ENCODE measurements at regions not wholly inside any gene's neighbourhood (a gene's known extent, or its start where the extent isn't known, plus 50 kb on each side); places are given as distances from the start of the nearest gene placed in this dataset.

DNA sequence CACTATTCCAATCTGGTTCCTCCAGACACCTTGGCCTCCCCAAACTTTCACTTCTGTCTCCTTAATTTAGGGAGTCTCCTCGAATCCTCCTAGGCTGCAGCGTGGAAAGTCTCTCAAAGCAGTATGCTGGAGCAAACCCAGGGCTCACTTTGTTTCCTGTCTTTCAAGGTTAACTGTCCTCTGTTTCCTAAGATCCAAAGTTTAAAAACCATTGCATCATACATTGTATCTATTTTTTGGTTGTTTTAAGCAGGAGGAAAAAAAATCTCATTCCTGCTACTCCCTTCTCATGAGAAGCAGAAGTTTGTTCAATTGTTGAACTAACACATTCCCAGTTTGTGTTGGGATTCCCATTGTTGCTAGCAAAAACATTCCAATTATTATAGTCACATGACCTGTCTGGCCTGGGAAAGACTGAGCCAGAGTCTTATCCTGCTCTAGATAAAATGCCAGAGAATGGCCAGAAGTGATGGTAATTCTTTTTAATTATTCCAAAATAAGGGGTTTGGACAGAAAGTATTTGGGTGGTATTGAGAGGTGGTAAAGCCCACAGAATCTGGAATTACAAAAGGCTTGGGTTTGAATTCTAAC is 67.3 kb downstream of the HSPB8 start:
- DNase-seq (ENCODE audit: low read depth) = no peak

DNA sequence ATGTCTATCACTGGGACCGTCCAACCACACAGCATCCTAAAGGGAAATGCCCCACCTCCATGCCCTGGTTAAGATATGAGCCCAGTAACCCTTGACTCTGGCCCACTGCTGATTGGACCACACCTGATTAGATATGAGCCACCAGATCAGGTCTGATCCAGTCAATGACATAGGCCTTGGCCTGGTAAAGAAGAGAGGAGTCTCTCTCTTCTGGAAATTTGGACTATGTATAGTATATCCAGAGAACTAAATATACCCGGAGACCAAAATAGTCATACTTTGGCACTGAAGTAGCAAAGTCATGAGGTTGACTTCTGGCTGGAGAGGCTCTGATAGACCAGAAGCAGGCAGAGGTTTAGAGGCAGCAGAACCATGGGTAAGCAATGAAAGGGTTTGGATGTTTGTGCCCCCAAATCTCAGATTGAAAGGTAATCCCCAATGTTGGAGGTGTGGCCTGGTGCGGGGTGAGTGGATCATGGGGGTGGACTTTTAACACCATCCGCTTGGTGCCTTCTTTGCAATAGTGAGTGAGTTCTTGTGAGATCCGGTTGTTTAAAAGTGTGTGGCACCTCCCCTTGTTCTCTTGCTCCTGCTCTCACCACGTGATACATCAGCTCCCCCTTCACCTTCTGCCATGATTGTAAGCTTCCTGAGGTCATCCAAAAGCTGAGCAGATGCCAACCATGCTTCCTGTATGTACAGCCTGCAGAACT is 68.4 kb downstream of the HSPB8 start:
- no peak for DNase-seq (ENCODE audit: low read depth)

DNA sequence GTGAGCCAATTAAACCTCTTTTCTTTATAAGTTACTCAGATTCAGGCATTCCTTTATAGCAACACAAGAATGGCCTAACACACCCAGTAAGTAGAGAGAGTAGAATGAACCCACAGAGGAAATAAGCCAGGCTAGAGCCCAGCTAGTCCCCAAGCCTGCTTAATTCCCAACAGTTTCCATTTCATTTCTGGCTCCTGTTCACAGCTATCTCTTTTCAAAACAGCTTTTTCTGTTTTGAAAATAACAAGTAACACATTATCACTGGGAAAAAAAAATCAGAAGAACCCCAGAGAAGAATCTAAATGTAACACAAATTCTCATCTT is 69.0 kb downstream of the HSPB8 start:
- DNase-seq (ENCODE audit: low read depth) = no peak

DNA sequence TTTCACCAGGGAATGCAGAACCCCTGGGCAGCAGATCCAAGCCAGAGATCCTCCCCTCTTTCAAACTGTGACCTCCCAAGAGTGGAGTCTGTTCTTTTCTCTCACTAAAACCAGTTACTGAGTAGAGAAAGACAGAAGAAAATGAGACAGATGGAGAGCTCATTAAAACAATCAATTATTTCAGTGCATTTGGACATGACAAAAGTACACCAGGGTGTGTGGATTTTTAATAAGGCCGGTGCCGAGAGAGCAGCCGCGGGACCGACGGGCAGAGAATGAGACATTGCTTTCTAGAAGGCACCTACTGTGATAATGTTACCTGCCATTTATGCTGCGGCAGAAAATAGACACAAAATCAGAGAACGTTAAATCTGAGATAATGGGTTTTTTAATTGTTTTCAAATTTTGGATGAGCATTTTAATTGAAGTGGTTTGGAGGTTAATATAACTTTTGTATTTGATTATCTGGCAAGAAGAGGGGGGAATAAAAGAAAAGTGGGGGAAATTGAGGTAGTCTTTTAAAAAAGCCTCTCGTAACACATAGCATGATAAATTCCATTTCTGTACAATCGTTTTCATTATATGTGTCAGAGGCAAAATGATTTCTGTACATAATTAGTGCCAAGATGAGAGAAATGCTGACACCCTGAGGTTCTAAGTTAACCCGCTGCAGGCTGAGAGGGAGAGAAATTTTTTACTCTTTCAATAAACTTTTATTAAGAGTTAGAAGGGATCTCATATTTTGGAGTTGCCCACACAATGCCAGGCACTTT is 70.8 kb downstream of the HSPB8 start:
- no peak for DNase-seq (ENCODE audit: low read depth)

DNA sequence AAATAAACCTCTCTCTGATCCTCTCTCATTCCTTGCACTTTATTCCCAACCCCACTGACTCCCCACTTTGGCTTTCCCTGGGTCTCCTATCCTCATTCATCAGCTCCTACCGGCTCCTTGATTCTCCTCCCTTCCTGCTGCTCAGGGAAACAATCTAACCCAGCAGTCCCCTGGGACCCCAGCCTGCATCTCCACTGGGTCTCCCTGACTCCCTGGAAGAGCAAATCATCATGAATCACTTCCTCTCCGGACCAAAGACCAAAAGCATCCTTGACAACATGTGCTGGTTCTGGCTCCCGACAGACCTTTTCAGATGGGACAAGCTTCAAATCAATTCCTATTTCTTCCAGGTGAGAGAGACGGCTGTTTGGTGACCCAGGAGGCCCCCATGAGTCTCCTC is 76.6 kb downstream of the HSPB8 start:
- DNase-seq (ENCODE audit: low read depth) = peak; percentile 1

DNA sequence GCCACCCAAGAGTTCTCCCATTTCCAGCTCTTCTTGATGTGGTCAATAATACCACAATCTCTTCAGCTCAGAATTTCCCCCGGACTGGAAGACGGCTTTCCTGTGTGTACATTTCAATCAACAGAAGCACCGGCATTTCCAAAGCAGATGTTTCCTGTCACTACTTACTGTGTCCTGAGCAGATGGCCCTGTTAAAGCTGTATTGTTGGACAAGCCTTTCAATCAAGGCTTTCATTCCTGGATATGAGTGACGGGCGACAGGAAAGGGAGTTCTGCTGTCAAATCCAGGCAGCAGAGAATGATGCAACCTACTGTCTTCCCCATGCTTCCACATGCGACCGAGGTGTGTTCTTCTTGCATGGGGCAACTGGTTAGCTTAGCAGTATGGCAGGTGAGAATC is 76.4 kb upstream of the CCDC60 start:
- DNase-seq (ENCODE audit: low read depth) = no peak

DNA sequence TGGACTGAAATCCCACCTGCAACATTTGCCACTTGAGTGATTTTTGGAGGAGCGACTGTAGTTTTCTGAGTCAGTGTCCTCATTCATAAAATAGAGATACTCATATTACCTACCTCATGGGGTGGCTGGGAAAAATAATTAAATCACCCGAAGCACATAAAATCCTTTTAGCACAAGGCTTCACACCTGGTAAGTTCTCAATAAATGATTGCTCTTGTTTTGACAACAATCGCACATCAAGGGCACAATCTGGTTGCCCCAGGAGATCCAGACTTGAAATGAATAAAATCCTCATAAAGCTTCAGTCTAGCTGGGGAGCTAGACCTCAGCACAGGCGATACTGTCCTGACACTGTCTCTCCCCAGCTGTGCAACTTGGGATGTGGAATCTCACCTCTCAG is 76.0 kb upstream of the CCDC60 start:
- no peak for DNase-seq (ENCODE audit: low read depth)

DNA sequence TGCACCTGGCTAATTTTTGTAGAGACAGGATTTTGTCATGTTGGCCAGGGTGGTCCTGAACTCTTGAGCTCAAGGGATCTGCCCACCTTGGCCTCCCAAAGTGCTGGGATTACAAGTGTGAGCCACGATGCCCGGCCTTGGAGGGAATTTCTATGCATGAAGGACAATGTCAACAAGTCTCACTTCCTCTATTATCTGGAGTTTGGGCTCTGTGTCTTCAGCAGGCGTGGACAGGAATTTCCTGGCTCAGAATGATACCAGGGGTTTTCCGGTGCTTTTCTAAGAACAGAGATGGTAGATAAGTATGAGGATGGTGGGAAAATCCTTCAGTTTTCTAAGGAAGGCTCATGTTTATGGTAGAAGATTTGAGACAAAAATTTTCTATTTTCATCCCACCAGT is 75.0 kb upstream of the CCDC60 start:
- no peak for DNase-seq (ENCODE audit: low read depth)

DNA sequence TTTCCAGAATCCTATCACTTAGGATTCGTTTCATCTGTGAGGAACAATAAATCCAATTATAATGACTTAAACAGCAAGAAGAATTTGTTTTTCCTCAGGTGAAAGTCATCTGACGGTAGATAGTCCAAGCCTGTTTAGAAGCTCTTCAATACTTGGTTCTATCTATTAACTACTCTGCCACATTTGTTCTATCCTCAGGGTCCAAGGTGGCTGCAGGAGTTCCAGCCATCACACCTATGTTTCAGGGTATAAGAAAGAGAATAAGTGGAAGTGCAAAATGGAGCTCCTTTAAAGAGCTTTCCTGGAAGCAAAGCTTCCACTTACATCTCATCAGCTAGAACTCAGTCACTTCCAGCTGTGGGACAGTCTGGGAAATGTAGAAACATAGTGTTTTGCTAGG is 72.1 kb upstream of the CCDC60 start:
- no peak for DNase-seq (ENCODE audit: low read depth)

DNA sequence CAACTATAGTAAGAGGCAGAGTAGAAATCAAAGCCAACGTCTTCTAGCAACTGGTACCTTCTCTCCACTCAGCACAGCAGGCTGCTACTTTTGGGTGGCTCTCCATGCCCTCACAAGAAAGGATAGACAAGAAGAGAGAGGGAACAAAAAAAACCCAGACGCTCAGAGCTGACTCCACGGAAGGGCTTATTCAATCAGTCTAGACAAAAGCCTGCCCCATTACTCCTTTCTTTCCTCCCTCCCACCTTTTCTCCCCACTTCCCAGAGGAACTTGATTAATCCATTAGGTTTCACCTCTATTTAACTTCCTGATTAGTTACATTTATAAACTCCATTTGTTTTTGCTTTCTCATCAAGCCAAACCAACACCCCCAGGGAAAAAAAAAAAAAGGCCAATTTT is 71.1 kb upstream of the CCDC60 start:
- no peak for DNase-seq (ENCODE audit: low read depth)

DNA sequence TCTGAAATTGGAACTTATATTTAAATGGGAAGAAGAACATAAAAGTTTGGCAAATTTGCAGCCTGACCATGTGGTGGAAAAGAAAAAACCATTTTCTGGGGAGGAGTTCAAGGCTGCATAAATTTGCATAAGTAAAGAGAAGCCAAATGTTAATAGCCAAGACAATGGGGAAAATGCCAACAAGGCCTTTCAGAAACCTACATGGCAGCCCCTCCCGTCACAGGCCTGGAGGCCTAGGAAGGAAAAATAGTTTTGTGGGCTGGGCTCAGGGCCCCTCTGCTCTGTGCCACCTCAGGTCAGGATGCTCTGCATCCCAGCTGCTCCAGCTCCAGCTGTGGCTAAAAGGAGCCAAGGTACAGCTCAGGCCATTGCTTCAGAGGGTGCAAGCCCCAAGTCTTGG is 67.6 kb upstream of the CCDC60 start:
- DNase-seq (ENCODE audit: low read depth) = no peak

DNA sequence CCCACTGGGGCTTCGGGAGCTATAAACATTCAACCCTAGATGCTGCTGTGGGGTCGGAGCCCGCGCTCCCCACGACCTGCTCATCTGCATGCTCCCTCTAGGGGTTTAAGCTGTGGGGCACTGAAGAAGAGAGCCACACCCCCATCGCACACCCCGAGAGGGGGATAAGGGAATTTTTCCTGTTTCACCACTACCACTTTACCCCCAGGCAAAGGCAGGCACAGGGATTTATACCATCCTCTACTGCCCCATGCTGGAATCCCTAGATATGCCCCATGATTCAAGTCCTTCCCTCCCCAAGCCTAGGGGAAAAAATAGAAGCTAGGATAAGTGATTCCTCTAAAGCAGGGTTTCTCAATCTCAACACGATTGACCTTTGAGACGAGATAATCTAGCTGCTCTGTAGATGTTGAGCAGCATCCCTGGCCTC is 59.9 kb upstream of the CCDC60 start:
- DNase-seq (ENCODE audit: low read depth) = no peak

DNA sequence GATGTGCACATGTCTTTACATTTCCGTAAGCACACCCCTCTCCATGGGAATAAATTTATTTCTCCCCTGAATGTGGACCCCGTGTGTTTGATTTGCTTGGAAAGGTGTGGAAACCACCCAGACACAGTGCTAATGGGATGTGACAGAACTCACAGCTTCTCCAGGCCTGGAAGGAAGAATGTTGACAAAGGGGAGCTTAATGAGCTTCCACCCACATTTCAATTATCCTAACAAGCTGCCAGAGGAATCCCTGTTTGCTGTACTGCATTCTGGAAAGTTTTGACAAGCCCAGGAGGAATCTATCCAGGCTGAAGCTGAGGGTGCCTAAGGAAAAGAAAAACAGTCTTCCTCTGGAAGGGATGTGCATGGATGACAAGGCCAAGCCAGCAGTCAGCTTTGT is 51.2 kb upstream of the CCDC60 start:
- DNase-seq (ENCODE audit: low read depth) = no peak
